ENCODE measurements at regions not wholly inside any gene's neighbourhood (a gene's known extent, or its start where the extent isn't known, plus 50 kb on each side); places are given as distances from the start of the nearest gene placed in this dataset.

- TF ChIP-seq, protein P1, sequence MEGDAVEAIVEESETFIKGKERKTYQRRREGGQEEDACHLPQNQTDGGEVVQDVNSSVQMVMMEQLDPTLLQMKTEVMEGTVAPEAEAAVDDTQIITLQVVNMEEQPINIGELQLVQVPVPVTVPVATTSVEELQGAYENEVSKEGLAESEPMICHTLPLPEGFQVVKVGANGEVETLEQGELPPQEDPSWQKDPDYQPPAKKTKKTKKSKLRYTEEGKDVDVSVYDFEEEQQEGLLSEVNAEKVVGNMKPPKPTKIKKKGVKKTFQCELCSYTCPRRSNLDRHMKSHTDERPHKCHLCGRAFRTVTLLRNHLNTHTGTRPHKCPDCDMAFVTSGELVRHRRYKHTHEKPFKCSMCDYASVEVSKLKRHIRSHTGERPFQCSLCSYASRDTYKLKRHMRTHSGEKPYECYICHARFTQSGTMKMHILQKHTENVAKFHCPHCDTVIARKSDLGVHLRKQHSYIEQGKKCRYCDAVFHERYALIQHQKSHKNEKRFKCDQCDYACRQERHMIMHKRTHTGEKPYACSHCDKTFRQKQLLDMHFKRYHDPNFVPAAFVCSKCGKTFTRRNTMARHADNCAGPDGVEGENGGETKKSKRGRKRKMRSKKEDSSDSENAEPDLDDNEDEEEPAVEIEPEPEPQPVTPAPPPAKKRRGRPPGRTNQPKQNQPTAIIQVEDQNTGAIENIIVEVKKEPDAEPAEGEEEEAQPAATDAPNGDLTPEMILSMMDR (IDR thresholded peaks at IDR 0.05) = no peak
- TF ChIP-seq, protein P2, sequence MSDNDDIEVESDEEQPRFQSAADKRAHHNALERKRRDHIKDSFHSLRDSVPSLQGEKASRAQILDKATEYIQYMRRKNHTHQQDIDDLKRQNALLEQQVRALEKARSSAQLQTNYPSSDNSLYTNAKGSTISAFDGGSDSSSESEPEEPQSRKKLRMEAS (IDR thresholded peaks at IDR 0.05; ENCODE audit: low read depth) = no peak
- TF ChIP-seq NRF1 (IDR thresholded peaks at IDR 0.05; ENCODE audit: low read depth, low read length) = no peak
- TF ChIP-seq RAD21 (IDR thresholded peaks at IDR 0.05; ENCODE audit: low read length) = no peak
- no peak for TF ChIP-seq POLR2AphosphoS5 (IDR thresholded peaks at IDR 0.05; ENCODE audit: low read depth, low read length)
- no peak for TF ChIP-seq EZH2phosphoT487 (IDR thresholded peaks at IDR 0.05; ENCODE audit: borderline replicate concordance, low read depth)
- TF ChIP-seq SIN3A (IDR thresholded peaks at IDR 0.05; ENCODE audit: borderline replicate concordance, low read depth, low read length) = no peak
- no peak for TF ChIP-seq YY1 (IDR thresholded peaks at IDR 0.05; ENCODE audit: low read depth)
These were observed 333.6 kb downstream of the CSNK1G3 start for GRCh38 chr5:123845356-123846100.

Data from SK-N-SH (cell line).